ENCODE measurements at regions not wholly inside any gene's neighbourhood (a gene's known extent, or its start where the extent isn't known, plus 50 kb on each side); places are given as distances from the start of the nearest gene placed in this dataset.
A peak's percentile ranks its signal among the peaks of the same experiment; 100 is the strongest.

DNA sequence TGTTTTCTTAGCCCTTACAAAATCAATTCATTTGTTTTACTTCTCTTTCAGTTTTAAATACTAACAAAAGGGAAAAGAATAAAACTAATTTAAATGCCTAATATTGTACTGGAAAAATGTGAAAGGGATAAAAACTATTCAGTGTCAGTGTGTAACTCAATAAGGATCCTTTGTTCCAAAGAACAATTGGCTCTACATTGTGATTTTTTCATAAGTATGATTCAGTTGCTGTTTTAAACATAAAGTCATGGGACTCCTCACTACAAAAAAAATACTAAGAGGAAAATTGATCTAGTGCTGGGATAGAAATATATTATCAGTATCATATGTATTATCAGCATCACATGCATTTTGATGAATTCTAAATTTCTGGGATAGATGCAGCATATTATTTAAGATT, 199.4 kb upstream of the TRAM1L1 start:
- no peak overlapping the region for H3K4me3 ChIP-seq (ENCODE audit: low read depth, low read length)
- H3K36me3 ChIP-seq (replicated peaks), result no peaks in the 10 kb centered on the region
- no peak for DNase-seq
- H3K27ac ChIP-seq, result no peak overlapping the region
- in situ Hi-C loops (cut with HindIII; ENCODE audit: low pct_ligation_motif_present, low sequenced_read_pairs), result no loop called here
- H3K27me3 ChIP-seq (replicated peaks), result no peaks in the 10 kb centered on the region
- TF ChIP-seq, protein P1, sequence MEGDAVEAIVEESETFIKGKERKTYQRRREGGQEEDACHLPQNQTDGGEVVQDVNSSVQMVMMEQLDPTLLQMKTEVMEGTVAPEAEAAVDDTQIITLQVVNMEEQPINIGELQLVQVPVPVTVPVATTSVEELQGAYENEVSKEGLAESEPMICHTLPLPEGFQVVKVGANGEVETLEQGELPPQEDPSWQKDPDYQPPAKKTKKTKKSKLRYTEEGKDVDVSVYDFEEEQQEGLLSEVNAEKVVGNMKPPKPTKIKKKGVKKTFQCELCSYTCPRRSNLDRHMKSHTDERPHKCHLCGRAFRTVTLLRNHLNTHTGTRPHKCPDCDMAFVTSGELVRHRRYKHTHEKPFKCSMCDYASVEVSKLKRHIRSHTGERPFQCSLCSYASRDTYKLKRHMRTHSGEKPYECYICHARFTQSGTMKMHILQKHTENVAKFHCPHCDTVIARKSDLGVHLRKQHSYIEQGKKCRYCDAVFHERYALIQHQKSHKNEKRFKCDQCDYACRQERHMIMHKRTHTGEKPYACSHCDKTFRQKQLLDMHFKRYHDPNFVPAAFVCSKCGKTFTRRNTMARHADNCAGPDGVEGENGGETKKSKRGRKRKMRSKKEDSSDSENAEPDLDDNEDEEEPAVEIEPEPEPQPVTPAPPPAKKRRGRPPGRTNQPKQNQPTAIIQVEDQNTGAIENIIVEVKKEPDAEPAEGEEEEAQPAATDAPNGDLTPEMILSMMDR (IDR thresholded peaks at IDR 0.05; ENCODE audit: low read depth, low read length, missing control alignments), result no peak

DNA sequence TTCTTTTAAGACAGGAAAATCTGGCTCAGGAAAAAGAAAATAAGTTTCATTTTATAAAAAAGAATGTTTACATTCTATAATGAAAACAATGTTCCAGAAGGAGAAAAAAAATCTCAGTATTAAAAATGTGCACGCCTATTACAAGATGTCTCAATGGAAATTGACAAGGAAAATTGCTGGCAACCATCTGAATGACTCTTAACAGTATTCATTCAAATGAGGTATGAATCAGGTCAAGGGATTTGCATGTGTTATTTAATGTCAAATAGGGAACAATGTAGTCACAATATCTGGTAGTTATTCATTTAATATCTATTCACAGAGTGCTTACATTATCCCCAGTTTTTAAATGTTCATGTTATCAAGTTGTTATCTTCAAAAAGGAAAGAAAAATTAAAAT, 208.4 kb upstream of the TRAM1L1 start:
- in situ Hi-C loops (cut with HindIII; ENCODE audit: low pct_ligation_motif_present, low sequenced_read_pairs), result no loop called here
- H3K27me3 ChIP-seq (replicated peaks), result no peaks in the 10 kb centered on the region
- no peak for DNase-seq
- no peaks in the 10 kb centered on the region for H3K36me3 ChIP-seq (replicated peaks)
- no peak overlapping the region for H3K27ac ChIP-seq
- TF ChIP-seq, protein P1 (IDR thresholded peaks at IDR 0.05; ENCODE audit: low read depth, low read length, missing control alignments), result no peak
- no peak overlapping the region for H3K4me3 ChIP-seq (ENCODE audit: low read depth, low read length)

DNA sequence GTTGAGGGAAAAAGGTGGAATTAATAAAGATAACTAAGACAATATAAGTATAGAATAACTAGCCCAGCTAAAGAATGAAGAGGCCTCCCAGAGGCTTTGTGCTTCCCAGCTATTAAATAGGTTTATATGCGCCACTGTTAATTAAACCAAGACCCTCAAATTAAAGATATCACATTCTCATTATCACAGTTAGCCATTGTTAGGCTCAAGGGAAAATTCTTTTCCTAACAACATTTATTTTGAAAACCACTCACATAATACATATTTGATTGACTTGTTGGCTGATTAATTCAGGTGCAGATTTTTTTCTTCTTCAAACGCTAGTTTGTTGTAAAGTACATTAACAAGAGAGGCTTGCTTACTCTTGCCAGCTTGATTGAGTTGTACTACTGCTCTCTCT, 216.8 kb upstream of the TRAM1L1 start:
- Histone ChIP-seq H3K36me3 (replicated peaks) (no peaks in the 10 kb centered on the region), H3K4me3 (ENCODE audit: low read depth, low read length) (no peak overlapping the region), H3K27ac (no peak overlapping the region), H3K27me3 (replicated peaks) (no peaks in the 10 kb centered on the region)
- TF ChIP-seq, protein P1 (IDR thresholded peaks at IDR 0.05; ENCODE audit: low read depth, low read length, missing control alignments), result no peak
- in situ Hi-C loops (cut with HindIII; ENCODE audit: low pct_ligation_motif_present, low sequenced_read_pairs), result no loop called here
- no peak for DNase-seq

DNA sequence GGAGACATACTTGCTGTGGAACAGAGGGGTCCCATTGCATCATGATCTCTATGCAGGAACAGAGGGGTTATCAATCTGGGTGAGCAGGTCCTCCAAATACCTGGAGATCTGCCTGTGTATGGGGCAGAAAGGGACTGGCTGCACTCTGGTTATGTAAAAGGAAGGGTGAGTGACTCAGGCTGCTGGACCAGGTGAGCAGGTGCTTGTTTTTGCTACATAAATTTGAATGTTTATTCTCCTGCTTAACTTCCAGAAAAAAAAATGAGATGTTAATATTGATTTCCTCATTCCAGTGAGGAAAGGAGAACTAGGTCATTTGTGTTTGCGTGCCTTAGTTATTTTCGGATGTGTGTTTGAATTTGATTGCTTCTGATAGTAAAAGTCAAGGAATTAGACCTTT, 225.8 kb upstream of the TRAM1L1 start:
- DNase-seq, result no peak
- no peaks in the 10 kb centered on the region for H3K27me3 ChIP-seq (replicated peaks)
- H3K27ac ChIP-seq, result no peak overlapping the region
- no peaks in the 10 kb centered on the region for H3K36me3 ChIP-seq (replicated peaks)
- in situ Hi-C loops (cut with HindIII; ENCODE audit: low pct_ligation_motif_present, low sequenced_read_pairs), result no loop called here
- no peak overlapping the region for H3K4me3 ChIP-seq (ENCODE audit: low read depth, low read length)
- TF ChIP-seq, protein P1 (IDR thresholded peaks at IDR 0.05; ENCODE audit: low read depth, low read length, missing control alignments), result no peak

DNA sequence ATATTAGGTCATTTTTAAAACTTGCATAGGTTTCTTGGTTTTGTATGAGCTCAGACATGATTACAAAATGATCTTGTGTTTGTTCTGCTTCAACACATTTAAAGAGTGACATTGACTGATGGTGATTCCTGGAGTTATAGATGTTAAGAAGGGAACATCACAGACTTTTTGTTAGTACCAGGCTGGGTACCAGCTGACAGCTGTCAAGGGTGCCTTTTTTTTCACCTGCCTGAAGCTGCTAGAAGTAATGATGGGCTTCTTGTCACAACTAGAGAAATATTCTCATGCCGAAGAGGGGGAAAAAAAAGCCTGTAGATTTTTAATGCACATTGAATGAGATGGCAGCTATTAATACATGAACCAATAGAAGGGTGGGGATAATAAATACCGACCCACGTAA, 226.6 kb upstream of the TRAM1L1 start:
- H3K36me3 ChIP-seq (replicated peaks), result no peaks in the 10 kb centered on the region
- TF ChIP-seq, protein P1 (IDR thresholded peaks at IDR 0.05; ENCODE audit: low read depth, low read length, missing control alignments), result no peak
- no peak overlapping the region for H3K4me3 ChIP-seq (ENCODE audit: low read depth, low read length)
- H3K27me3 ChIP-seq (replicated peaks), result no peaks in the 10 kb centered on the region
- no peak overlapping the region for H3K27ac ChIP-seq
- no peak for DNase-seq
- in situ Hi-C loops (cut with HindIII; ENCODE audit: low pct_ligation_motif_present, low sequenced_read_pairs), result no loop called here

DNA sequence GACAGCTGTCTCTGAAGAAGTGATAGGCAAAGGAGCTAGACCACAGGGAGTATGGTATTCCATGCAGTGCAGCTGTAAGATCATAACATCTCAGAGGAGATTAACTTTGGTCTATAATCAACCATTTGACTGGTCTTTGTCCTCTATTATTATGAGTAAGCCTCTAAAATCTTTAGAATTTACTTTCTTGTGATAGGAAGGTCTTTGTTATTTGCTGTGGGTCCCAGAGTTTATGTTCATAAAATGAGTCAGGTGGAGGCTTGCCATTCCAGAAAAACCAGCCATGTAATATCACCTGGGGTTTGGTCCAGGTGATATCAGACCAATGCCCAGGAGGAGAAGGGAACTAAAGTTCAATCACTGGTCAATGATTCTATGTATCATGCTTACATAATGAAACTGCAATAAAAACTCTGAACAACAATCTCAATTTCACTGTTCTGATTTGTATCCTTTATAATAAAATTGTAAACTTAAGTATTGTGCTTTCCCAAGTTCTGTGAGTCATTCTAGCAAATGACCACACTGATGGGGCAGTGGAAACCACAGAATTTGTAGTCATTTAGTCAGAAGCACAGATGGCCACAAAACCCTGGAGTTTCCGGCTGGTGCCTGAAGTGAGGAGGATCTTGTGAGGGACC, 239.6 kb upstream of the TRAM1L1 start:
- Histone ChIP-seq H3K27ac (peak overlapping the region; percentile 71), H3K36me3 (replicated peaks) (no peaks in the 10 kb centered on the region), H3K27me3 (replicated peaks) (no peaks in the 10 kb centered on the region), H3K4me3 (ENCODE audit: low read depth, low read length) (peak overlapping the region; percentile 29)
- in situ Hi-C loops (cut with HindIII; ENCODE audit: low pct_ligation_motif_present, low sequenced_read_pairs), result no loop called here
- TF ChIP-seq, protein P1 (IDR thresholded peaks at IDR 0.05; ENCODE audit: low read depth, low read length, missing control alignments), result no peak
- DNase-seq, result peak; percentile 87
